Hepatocyte (in vitro differentiated cells): ENCODE measurements at regions not wholly inside any gene's neighbourhood (a gene's known extent, or its start where the extent isn't known, plus 50 kb on each side); places are given as distances from the start of the nearest gene placed in this dataset.
"Not testable (repeated sequence)": the region's sequence is repeated elsewhere in the genome, so short reads cannot be mapped to it uniquely, and the experiment has no call there.

Source experiments
- CTCF ChIP-seq: fragments of 200-600 bp; sonication (generic); IDR thresholded peaks from 2 replicates; pipeline ENCODE4 v1.5.1; 2016; ENCODE audit warnings: antibody characterized with exemption, mild to moderate bottlenecking; ENCODE audit not compliant: poor library complexity
- EZH2 ChIP-seq: fragments of 200-600 bp; sonication (generic); IDR thresholded peaks from 2 replicates; pipeline ENCODE4 v1.6.1; 2016; ENCODE audit warnings: antibody characterized with exemption, mild to moderate bottlenecking, borderline replicate concordance
- EZH2phosphoT487 ChIP-seq: fragments of 200-600 bp; sonication (generic); IDR thresholded peaks from one replicate; pipeline ENCODE4 v1.6.1; 2018; ENCODE audit warnings: antibody characterized with exemption, mild to moderate bottlenecking, low read depth, moderate library complexity; ENCODE audit not compliant: unreplicated experiment, severe bottlenecking

DNA sequence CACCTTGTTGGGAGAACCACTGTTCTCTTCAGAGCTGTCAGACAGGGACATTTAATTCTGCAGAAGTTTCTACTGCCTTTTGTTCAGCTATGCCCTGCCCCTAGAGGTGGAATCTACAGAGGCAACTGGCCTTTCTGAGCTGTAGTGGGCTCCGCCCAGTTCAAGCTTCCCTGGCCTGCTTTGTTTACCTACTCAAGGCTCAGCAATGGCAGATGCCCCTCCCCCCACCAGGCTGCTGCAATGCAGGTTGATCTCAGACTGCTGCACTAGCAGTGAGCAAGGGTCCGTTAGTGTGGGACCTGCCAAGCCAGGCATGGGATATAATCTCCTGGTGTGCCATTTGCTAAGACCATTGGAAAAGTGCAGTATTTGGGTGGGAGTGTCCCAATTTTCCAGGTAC lies 141.5 kb upstream of the CXCL13 start:
- not testable (repeated sequence) for TF ChIP-seq EZH2, CTCF, EZH2phosphoT487
